Smooth muscle cell (in vitro differentiated cells): ENCODE measurements at regions not wholly inside any gene's neighbourhood (a gene's known extent, or its start where the extent isn't known, plus 50 kb on each side); places are given as distances from the start of the nearest gene placed in this dataset.
"Not testable (repeated sequence)": the region's sequence is repeated elsewhere in the genome, so short reads cannot be mapped to it uniquely, and the experiment has no call there.

Source experiments
- DNase-seq: peaks from one replicate; lab custom pipeline; 2025; ENCODE audit not compliant: unreplicated experiment; lab: John Stamatoyannopoulos, UW
- H2AFZ ChIP-seq: fragments of 200-600 bp; sonication (generic); 2 replicates; pipeline ENCODE4 v1.6.0; 2016; ENCODE audit warnings: antibody characterized with exemption, low read depth, mild to moderate bottlenecking
- H3F3A ChIP-seq: fragments of 200-600 bp; sonication (generic); 2 replicates; pipeline ENCODE4 v1.6.0; 2017; ENCODE audit warnings: antibody characterized with exemption, low read depth
- H3K27ac ChIP-seq: fragments of 200-600 bp; sonication (generic); 2 replicates; pipeline ENCODE4 v1.5.1; 2016; ENCODE audit warnings: low read depth, mild to moderate bottlenecking
- H3K27me3 ChIP-seq: fragments of 200-600 bp; sonication (generic); 2 replicates; pipeline ENCODE4 v1.6.1; 2016; ENCODE audit warnings: low read depth, mild to moderate bottlenecking
- H3K36me3 ChIP-seq: fragments of 200-600 bp; sonication (generic); 2 replicates; pipeline ENCODE4 v1.5.1; 2016; ENCODE audit warnings: low read depth
- H3K4me1 ChIP-seq: fragments of 200-600 bp; sonication (generic); 2 replicates; pipeline ENCODE4 v1.5.1; 2016; ENCODE audit warnings: low read depth
- H3K4me2 ChIP-seq: fragments of 200-600 bp; sonication (generic); 2 replicates; pipeline ENCODE4 v1.6.0; 2016; ENCODE audit warnings: mild to moderate bottlenecking
- H3K4me3 ChIP-seq: fragments of 200-600 bp; sonication (generic); 2 replicates; pipeline ENCODE4 v1.5.1; 2016; ENCODE audit warnings: mild to moderate bottlenecking
- H3K79me2 ChIP-seq: fragments of 200-600 bp; sonication (generic); 2 replicates; pipeline ENCODE4 v1.6.0; 2016; ENCODE audit warnings: low read depth, mild to moderate bottlenecking
- H3K9ac ChIP-seq: fragments of 200-600 bp; sonication (generic); 2 replicates; pipeline ENCODE4 v1.6.0; 2016; ENCODE audit warnings: low read depth
- H3K9me3 ChIP-seq: fragments of 200-600 bp; sonication (generic); replicated peaks from 2 replicates; pipeline ENCODE4 v1.5.1; 2016; ENCODE audit warnings: low read depth
- H4K20me1 ChIP-seq: fragments of 200-600 bp; sonication (generic); 2 replicates; pipeline ENCODE4 v1.6.0; 2016; ENCODE audit warnings: low read depth
- WGBS: methylation state at CpG from one replicate; pipeline ENCODE4 v1.1.7; 2016; ENCODE audit warnings: low lambda C conversion rate; 5-methylcytosine and 5-hydroxymethylcytosine counted together
- TF ChIP-seq, protein P1 (sequence below): fragments of 200-600 bp; sonication (generic); IDR thresholded peaks from 2 replicates; pipeline ENCODE4 v1.5.1; 2017; ENCODE audit warnings: borderline replicate concordance, mild to moderate bottlenecking, antibody characterized with exemption; ENCODE audit not compliant: insufficient read depth, poor library complexity, severe bottlenecking

DNA sequence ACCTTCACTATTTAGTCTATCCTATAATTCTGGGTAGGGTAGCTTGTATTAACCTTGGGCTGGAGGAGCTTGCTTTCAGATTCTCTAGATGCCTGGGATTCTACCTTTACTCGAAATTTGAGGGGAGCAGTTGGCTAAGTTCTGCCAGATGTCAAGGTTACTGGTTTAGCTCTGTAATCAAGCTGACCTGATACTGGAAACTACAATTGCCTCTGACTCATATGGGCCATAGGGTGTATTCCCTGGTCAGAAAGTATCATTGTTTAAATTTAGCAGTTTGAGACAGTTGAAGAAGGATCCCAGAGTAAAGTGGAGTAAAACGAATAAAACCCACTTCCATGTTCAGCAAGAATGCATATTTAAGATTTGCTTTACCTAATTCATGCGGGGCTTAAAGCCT lies 337.6 kb downstream of the SPIN4 start:
- Histone ChIP-seq H3F3A (no peaks in the 10 kb centered on the region), H3K9me3 (peaks cover 8% of the 10 kb centered on the region), H3K79me2 (no peaks in the 10 kb centered on the region), H3K27ac (no peak overlapping the region), H4K20me1 (no peaks in the 10 kb centered on the region), H3K4me1 (no peaks in the 10 kb centered on the region), H3K27me3 (no peaks in the 10 kb centered on the region), H3K4me2 (no peak overlapping the region), H3K36me3 (no peaks in the 10 kb centered on the region), H2AFZ (no peak overlapping the region), H3K4me3 (no peak overlapping the region), H3K9ac (no peak overlapping the region)
- no peak for DNase-seq
- TF ChIP-seq, protein P1, sequence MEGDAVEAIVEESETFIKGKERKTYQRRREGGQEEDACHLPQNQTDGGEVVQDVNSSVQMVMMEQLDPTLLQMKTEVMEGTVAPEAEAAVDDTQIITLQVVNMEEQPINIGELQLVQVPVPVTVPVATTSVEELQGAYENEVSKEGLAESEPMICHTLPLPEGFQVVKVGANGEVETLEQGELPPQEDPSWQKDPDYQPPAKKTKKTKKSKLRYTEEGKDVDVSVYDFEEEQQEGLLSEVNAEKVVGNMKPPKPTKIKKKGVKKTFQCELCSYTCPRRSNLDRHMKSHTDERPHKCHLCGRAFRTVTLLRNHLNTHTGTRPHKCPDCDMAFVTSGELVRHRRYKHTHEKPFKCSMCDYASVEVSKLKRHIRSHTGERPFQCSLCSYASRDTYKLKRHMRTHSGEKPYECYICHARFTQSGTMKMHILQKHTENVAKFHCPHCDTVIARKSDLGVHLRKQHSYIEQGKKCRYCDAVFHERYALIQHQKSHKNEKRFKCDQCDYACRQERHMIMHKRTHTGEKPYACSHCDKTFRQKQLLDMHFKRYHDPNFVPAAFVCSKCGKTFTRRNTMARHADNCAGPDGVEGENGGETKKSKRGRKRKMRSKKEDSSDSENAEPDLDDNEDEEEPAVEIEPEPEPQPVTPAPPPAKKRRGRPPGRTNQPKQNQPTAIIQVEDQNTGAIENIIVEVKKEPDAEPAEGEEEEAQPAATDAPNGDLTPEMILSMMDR = no peak
- 40% methylated on average over 3 of the region's 3 CpGs for WGBS

DNA sequence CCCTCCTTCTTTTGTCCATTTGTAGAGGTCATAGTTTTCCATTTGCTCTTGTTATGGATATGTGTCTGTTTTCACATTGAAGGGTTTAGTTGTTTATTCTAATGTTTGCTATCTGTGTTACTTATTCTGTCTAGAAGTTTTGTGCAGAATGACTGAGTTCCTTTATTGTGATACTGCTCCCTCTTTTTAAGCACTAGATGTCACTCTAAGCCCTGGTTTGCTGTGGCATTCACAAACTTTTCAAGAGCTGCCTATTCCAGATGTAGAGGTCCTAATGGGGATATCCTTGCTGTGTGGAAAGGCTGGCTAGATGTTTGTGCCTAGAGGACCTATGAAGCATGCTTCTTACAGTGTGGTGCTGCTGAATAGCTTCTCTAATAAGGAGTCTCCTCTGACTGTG lies 338.6 kb downstream of the SPIN4 start:
- no peak for DNase-seq
- Histone ChIP-seq H3K4me3 (no peak overlapping the region), H3K27ac (no peak overlapping the region), H3F3A (no peaks in the 10 kb centered on the region), H3K9me3 (peaks cover 8% of the 10 kb centered on the region), H3K4me2 (no peak overlapping the region), H3K36me3 (no peaks in the 10 kb centered on the region), H3K79me2 (no peaks in the 10 kb centered on the region), H4K20me1 (no peaks in the 10 kb centered on the region), H3K9ac (no peak overlapping the region), H3K27me3 (no peaks in the 10 kb centered on the region), H3K4me1 (no peaks in the 10 kb centered on the region), H2AFZ (no peak overlapping the region)
- TF ChIP-seq, protein P1 = no peak

DNA sequence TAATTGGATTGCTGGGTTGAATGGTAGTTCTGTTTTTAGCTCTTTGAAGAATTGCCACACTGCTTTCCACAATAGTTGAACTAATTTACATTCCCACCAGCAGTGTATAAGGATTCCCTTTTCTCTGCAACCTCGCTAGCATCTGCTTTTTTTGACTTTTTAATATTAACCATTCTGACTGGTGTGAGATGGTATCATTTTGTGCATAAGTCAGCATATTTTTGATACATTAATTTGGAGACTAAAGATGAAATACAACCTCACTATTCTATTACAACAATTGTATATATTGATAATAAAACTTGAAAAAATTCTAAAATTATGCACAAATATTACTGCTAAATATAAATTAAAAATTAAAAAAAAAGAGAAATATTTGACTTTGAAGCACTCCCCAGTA lies 350.9 kb downstream of the SPIN4 start:
- not testable (repeated sequence) for H3K27ac ChIP-seq, H3K27me3 ChIP-seq
- WGBS = 37% methylated on average over 1 of the region's 1 CpG

More for the DNA sequence above, 350.9 kb downstream of the SPIN4 start:
- not testable (repeated sequence) for H3K9ac ChIP-seq, H2AFZ ChIP-seq, H3K79me2 ChIP-seq, H3F3A ChIP-seq, H3K4me3 ChIP-seq, DNase-seq, H4K20me1 ChIP-seq, H3K4me1 ChIP-seq, H3K4me2 ChIP-seq, H3K9me3 ChIP-seq, H3K36me3 ChIP-seq
